SU-DHL-6 (cell line): ENCODE measurements at regions not wholly inside any gene's neighbourhood (a gene's known extent, or its start where the extent isn't known, plus 50 kb on each side); places are given as distances from the start of the nearest gene placed in this dataset.

ENCODE experiments used
- H2AFZ ChIP-seq: fragments of 200-600 bp; sonication (generic); 2 replicates; pipeline ENCODE4 v1.6.1; 2014; ENCODE audit warnings: low read depth, mild to moderate bottlenecking, moderate library complexity, mixed read lengths, antibody characterized with exemption, low read length; ENCODE audit not compliant: severe bottlenecking
- H3F3A ChIP-seq: fragments of 200-600 bp; shearing (Covaris generic); 2 replicates; pipeline ENCODE4 v1.6.0; 2016; ENCODE audit warnings: antibody characterized with exemption, mild to moderate bottlenecking; ENCODE audit not compliant: insufficient read depth
- H3K27ac ChIP-seq: fragments of 200-600 bp; sonication (generic); 2 replicates; pipeline ENCODE4 v1.5.1; 2016; ENCODE audit warnings: low read depth, mild to moderate bottlenecking, low read length, moderate library complexity, mixed read lengths
- H3K27me3 ChIP-seq: fragments of 200-600 bp; sonication (generic), shearing (Covaris generic); 2 replicates; pipeline ENCODE4 v1.6.0; 2014; ENCODE audit warnings: mild to moderate bottlenecking, low read length
- H3K36me3 ChIP-seq: fragments of 200-600 bp; sonication (generic); 2 replicates; pipeline ENCODE4 v1.6.1; 2014; ENCODE audit warnings: mild to moderate bottlenecking, low read length, mixed read lengths
- H3K4me2 ChIP-seq: fragments of 300-600, 200-600 bp; shearing (Covaris generic), sonication (generic); 2 replicates; pipeline ENCODE4 v1.6.0; 2014; ENCODE audit warnings: low read length, low read depth, mild to moderate bottlenecking; ENCODE audit not compliant: poor library complexity, severe bottlenecking
- H3K4me3 ChIP-seq: fragments of 200-600 bp; sonication (generic); 2 replicates; pipeline ENCODE4 v1.5.1; 2014; ENCODE audit warnings: antibody characterized with exemption, low read length, mild to moderate bottlenecking, mixed read lengths; ENCODE audit not compliant: insufficient read depth, poor library complexity, severe bottlenecking
- H3K79me2 ChIP-seq: fragments of 200-600 bp; sonication (generic); 2 replicates; pipeline ENCODE4 v1.6.1; 2014; ENCODE audit warnings: mild to moderate bottlenecking, low read length, moderate library complexity; ENCODE audit not compliant: insufficient read depth
- H3K9ac ChIP-seq: fragments of 200-600 bp; sonication (generic); 2 replicates; pipeline ENCODE4 v1.7.0; 2014; ENCODE audit warnings: mild to moderate bottlenecking, low read length
- H3K9me2 ChIP-seq: fragments of 200-600 bp; sonication (generic); replicated peaks from 2 replicates; pipeline ENCODE4 v1.6.1; 2014; ENCODE audit warnings: low read length; ENCODE audit not compliant: insufficient read depth
- H3K9me3 ChIP-seq: fragments of 200-600 bp; sonication (generic); 2 replicates; pipeline ENCODE4 v1.6.1; 2014; ENCODE audit warnings: low read length, mixed read lengths; ENCODE audit not compliant: insufficient read depth
- H4K20me1 ChIP-seq: fragments of 200-600 bp; sonication (generic); 2 replicates; pipeline ENCODE4 v1.6.1; 2014; ENCODE audit warnings: low read depth, mild to moderate bottlenecking, antibody characterized with exemption, low read length, moderate library complexity, mixed read lengths
- EZH2phosphoT487 ChIP-seq: fragments of 200-600 bp; sonication (generic), shearing (Covaris generic); conservative IDR thresholded peaks from 2 replicates; pipeline ENCODE4 v1.6.1; 2018; ENCODE audit warnings: mild to moderate bottlenecking, antibody characterized with exemption, low read length, moderate library complexity, mixed read lengths
- TF ChIP-seq, protein P1 (sequence below): fragments of 200-600 bp; sonication (generic); IDR thresholded peaks from one replicate; pipeline ENCODE4 v1.5.1; 2017; ENCODE audit warnings: antibody characterized with exemption, mild to moderate bottlenecking, low read length, moderate library complexity; ENCODE audit not compliant: insufficient read depth, poor library complexity, severe bottlenecking

DNA sequence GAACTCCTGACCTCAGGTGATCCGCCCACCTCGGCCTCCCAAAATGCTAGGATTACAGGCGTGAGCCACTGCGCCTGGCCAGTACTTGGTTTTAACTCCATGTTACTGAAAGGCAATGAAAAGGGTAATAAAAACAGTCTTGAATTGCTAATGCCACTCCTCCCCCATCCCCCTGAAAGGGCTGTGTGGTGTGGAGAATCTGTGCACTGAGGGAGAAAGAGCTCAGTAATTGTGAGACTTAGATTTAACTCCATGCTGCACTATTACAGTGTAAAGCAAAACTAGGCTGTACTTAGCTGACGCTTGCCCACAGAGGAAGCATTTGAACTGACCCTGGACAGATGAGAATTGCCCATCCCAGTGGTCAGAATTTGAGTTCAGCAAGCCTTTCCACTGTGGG lies 1662.4 kb upstream of the ACO1 start:
- Histone ChIP-seq H3K27me3 (no peaks in the 10 kb centered on the region), H3K79me2 (no peaks in the 10 kb centered on the region), H3K27ac (no peak overlapping the region), H3K4me3 (no peak overlapping the region), H4K20me1 (no peaks in the 10 kb centered on the region), H3K9me2 (no peaks in the 10 kb centered on the region; the same call in 1 of the 2 replicates), H3K9me3 (no peaks in the 10 kb centered on the region), H3K4me2 (no peak overlapping the region), H3K36me3 (no peaks in the 10 kb centered on the region), H3F3A (no peaks in the 10 kb centered on the region), H3K9ac (no peak overlapping the region), H2AFZ (no peak overlapping the region)
- TF ChIP-seq, protein P1, sequence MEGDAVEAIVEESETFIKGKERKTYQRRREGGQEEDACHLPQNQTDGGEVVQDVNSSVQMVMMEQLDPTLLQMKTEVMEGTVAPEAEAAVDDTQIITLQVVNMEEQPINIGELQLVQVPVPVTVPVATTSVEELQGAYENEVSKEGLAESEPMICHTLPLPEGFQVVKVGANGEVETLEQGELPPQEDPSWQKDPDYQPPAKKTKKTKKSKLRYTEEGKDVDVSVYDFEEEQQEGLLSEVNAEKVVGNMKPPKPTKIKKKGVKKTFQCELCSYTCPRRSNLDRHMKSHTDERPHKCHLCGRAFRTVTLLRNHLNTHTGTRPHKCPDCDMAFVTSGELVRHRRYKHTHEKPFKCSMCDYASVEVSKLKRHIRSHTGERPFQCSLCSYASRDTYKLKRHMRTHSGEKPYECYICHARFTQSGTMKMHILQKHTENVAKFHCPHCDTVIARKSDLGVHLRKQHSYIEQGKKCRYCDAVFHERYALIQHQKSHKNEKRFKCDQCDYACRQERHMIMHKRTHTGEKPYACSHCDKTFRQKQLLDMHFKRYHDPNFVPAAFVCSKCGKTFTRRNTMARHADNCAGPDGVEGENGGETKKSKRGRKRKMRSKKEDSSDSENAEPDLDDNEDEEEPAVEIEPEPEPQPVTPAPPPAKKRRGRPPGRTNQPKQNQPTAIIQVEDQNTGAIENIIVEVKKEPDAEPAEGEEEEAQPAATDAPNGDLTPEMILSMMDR: no peak

DNA sequence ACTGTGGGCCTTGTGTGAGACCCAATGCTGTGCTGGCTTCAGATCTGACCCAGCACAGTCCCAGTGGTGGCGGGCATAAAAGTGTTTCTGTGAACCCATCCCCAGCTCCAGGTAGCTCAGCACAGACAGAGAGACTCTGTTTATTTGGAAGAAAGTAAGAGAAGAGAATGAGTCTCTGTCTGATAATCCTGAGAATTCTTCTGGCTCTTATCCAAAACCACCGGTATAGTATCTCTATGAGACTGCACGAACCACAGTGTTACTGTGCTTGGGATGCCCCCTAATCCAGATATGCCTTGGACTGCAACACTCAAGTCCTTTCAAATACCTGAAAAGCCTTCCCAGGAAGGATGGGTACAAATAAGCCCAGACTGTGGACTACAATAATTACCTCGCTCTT lies 1660.8 kb upstream of the ACO1 start:
- Histone ChIP-seq H3K27ac (no peak overlapping the region), H3K36me3 (no peaks in the 10 kb centered on the region), H3K27me3 (no peaks in the 10 kb centered on the region), H3K9me3 (no peaks in the 10 kb centered on the region), H2AFZ (no peak overlapping the region), H3K4me2 (no peak overlapping the region), H3K9me2 (no peaks in the 10 kb centered on the region; the same call in 1 of the 2 replicates), H3K4me3 (no peak overlapping the region), H3F3A (no peaks in the 10 kb centered on the region), H4K20me1 (no peaks in the 10 kb centered on the region), H3K79me2 (no peaks in the 10 kb centered on the region), H3K9ac (no peak overlapping the region)
- no peak for TF ChIP-seq EZH2phosphoT487
- TF ChIP-seq, protein P1: no peak

DNA sequence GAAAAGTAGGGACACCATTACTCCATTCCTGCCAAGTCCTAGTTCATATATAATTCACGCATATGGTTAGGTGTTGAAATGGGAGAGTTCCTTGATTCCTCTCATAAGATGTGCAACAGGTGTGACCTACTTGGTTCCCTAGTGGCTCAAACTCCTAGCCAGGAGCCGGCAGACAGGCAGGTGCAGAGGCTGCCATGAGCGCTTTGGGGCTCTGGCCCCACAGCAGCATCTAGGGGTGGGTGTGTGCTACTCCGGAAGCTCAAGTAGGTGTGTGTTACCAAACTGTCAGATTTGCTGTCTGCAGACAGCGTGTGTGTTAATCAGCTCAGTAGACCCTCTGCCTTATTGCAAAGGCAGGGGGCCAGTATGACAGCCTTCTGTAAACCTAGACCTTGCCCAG lies 1652.4 kb upstream of the ACO1 start:
- Histone ChIP-seq H2AFZ (no peak overlapping the region), H3K9me2 (no peaks in the 10 kb centered on the region), H3K4me3 (no peak overlapping the region), H3K27me3 (no peaks in the 10 kb centered on the region), H3K4me2 (no peak overlapping the region), H3F3A (no peaks in the 10 kb centered on the region), H3K36me3 (no peaks in the 10 kb centered on the region), H4K20me1 (no peaks in the 10 kb centered on the region), H3K9me3 (no peaks in the 10 kb centered on the region), H3K27ac (no peak overlapping the region), H3K9ac (no peak overlapping the region), H3K79me2 (no peaks in the 10 kb centered on the region)
- TF ChIP-seq EZH2phosphoT487: no peak
- TF ChIP-seq, protein P1: no peak

DNA sequence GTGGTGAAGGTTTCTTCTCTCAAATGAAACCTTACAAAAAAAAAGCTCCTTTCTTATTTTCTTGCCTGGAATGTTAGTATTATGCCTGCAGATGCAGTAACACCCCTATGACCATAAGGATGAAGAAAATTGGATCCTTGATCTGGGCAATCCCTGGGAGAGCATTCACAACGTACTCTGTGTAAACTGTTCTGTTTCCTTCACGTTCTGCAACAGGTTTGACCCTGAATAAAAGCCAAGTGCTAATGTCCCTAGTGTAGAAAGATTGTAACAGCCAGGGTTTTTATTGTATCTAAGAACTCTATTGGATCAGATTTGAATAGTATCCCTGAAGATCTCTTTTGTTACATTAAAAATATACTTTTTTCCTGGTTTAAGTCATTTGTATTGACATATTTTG lies 1639.6 kb upstream of the ACO1 start:
- Histone ChIP-seq H3K4me3 (no peak overlapping the region), H3F3A (no peaks in the 10 kb centered on the region), H3K9me2 (no peaks in the 10 kb centered on the region), H2AFZ (no peak overlapping the region), H3K4me2 (no peak overlapping the region), H3K36me3 (no peaks in the 10 kb centered on the region), H3K9me3 (no peaks in the 10 kb centered on the region), H4K20me1 (no peaks in the 10 kb centered on the region), H3K27ac (no peak overlapping the region), H3K79me2 (no peaks in the 10 kb centered on the region), H3K9ac (no peak overlapping the region), H3K27me3 (no peaks in the 10 kb centered on the region)
- no peak for TF ChIP-seq EZH2phosphoT487
